GM19099 (cell line): ENCODE measurements at regions not wholly inside any gene's neighbourhood (a gene's known extent, or its start where the extent isn't known, plus 50 kb on each side); places are given as distances from the start of the nearest gene placed in this dataset.

ENCODE experiments used
- POLR2A ChIP-seq: IDR thresholded peaks from 3 replicates; pipeline ENCODE4 v1.6.1; 2011; ENCODE audit warnings: low read depth; ENCODE audit not compliant: insufficient read length; ENCODE audit errors: extremely low read depth

DNA sequence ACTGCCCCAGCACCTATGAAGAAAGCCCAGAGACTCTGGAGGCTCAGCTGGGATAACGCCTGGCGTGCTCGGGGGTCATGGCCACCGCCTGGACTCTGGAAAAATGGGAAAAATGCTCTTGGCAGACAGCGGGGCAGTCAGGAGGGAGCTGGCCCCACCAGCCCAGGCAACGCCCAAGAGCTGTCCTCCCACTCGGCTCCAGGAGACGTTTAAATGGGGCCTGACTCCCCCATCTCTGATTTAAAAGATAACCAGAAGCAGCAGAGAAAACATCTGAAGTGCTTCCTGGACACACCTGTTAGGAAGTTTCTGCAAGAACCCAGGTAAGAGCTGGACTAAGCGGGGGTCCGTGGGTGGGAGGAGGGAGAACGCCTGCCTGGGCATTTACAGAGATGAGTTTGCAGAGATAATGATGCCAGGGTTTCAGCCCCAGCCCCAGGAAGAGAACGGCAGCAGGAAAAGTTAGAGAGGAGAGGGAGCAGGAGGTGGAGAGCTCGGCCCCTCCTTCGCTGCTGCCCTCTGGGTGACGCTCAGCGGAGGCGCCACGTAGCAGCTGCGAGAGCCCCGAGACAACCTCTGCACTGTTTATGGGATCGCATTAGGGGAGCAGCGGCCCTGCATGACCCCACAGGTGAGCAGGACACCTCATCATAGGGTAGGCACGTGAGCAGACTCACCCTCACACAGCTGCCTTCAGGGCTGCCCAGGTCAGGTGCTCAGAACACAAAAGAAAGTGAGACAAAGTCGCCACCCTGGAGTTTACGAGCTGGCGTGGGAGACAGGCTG, 83.5 kb upstream of the INSIG1 start:
- no peak for TF ChIP-seq POLR2A

DNA sequence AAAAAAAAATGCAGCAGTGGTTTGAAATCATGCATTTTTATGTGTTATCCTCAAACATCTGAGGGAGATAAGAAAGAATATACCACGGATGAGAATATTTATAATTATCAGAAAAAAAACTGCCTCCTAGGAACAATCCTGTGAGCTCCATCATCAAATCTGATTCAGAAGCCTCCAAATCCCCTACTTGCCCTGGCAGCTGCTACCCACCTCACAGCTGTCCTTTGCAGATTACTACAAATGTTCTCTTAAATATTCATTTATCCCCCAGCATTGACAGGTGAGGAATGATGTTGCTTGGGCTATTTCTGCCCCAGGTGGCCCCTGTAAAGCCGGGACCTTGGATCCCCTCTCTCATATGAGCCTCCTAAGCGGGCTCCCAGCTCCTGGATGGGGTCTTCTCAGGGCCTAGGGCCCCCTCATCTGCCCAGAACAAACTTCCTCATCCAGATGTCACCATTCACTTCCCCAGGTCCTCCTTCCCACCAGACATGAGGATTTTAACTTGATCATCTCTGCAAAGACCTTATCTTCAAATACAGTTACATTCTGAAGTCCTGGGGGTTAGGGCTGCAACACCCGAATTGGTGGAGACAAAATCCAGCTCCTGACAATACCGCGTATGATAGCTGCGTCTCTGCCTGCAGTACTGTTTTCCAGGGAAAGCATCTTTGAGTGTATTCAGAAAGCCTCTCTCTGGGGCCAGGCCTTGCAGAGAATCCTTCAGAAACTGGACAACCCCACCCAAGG, 81.9 kb upstream of the INSIG1 start:
- TF ChIP-seq POLR2A: no peak

- TF ChIP-seq POLR2A: no peak
Observed at GRCh38 chr7:155216475-155217272, 81.0 kb upstream of the INSIG1 start.

GRCh38 chr7:155217634-155218033, 80.0 kb upstream of the INSIG1 start:
- no peak for TF ChIP-seq POLR2A

DNA sequence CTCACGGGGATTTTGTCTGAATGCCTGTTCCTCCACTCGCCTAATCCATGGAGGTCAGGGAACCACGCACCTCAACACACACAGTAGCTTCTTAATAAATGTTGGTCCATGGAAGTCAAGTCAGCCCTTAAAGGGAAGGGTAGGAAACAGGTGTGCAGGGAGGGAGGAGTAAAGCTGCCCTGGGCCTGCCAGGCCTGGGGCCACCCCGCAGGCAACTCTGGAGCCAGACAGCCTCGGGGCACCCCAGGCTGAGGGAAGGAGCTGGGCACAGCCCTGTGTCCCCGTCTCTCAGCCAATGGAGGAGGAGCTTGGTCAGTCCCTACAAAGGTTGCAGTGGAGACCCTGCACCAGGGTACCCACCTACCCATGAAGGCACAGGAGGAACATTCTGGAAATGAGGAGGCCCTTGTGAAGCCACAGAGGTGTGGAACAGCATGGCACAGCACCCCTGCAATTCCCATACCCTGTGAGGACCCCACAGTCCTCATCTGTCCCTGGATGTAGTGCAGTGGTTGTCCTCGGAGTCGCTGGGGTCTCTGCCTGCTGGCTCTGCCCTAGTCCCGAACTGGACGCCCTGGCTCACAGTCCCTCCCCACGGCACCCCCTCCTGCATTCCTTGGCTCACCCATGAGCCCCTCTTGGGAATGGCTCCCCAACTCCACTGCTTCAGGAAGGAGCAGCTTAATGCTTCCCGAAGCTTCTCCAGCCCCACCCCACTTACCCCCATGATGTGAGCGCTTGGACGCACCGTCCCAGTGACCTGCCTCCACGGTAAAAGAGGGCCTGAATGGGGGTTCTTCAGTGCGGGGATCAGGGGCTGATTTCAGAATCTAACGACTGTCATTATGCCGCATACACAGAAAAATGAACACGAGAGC, 79.2 kb upstream of the INSIG1 start:
- no peak for TF ChIP-seq POLR2A

DNA sequence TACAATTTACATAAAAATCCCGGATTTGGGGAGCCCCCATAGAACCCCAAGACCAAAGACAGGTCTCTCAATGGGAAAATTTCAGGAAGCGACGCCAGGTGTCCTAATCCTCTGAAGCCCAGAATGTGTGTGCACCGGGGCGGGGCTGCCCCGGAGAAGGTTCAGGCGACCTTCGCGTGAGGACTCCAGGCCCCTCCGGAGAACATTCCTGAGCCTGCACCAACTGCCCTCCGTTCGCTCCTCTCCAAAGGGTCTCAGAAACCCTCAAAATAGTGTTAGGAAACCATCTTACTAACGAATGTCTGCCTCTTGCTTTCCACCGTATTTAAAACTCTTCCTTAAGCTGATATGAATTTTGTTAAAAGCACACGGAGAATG, 78.5 kb upstream of the INSIG1 start:
- no peak for TF ChIP-seq POLR2A

- TF ChIP-seq POLR2A: no peak
Observed at GRCh38 chr7:155219947-155220769, 77.5 kb upstream of the INSIG1 start.

DNA sequence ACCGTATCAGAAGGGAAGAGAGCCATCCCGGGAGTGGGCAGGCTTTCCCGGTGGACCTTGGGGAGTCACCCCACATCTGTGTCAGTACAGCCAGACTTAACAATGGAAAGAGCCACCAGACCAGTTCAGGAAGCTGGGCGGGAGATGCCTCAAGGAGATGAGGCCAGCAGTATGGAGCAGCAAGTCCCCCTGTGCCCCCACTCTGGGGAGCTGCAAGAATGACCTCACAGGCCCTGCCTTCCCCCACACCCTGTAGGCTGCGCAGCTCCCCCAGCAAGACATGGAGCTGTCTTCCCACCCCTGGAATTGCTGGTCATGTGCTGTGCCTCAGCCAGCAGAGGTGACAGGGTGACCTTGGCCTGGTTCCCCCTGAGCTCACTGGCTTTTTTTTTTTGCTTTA, 76.8 kb upstream of the INSIG1 start:
- no peak for TF ChIP-seq POLR2A

GRCh38 chr7:155221547-155221946, 76.1 kb upstream of the INSIG1 start:
- no peak for TF ChIP-seq POLR2A

DNA sequence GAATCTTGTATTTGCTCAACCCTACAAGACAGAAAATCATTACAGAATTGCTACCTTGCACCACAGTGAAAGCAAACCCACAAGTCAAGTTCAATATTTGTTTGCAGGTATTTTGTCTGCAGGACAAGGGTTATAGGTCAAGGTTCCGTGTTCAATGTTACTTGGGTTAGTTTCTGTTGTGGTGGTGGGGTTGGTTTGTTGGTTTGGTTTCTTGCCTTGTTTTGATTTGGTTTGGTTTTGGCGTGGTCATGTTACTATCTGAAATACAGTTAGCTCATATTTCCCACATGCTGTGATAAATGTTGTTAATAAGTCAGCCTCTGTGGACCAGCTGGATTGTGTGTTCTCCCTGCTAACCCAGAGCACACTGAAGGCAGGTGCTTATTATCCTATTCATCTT, 75.6 kb upstream of the INSIG1 start:
- no peak for TF ChIP-seq POLR2A

DNA sequence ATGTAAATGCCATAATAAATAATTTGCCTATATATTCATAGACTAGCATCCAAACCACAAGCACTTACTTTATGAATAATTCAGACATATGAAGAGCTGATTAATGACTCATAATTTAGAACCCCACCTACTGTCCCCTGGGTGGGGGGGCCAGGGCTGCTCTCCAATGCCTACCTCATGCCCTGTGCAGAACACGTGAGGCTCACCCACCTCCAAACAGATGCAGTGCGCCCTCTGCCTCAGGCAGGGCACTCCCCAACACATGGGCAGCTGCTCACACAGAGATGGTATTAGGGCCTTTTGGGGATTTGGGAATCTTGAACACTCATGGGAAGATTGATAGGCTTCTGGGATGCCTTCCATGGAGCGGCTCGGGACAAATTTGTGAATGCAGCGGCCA, 75.1 kb upstream of the INSIG1 start:
- no peak for TF ChIP-seq POLR2A

GRCh38 chr7:155223021-155223420, 74.7 kb upstream of the INSIG1 start:
- no peak for TF ChIP-seq POLR2A

GRCh38 chr7:155223503-155223902, 74.2 kb upstream of the INSIG1 start:
- TF ChIP-seq POLR2A: no peak

- TF ChIP-seq POLR2A: no peak
Observed at GRCh38 chr7:155224116-155224811, 73.4 kb upstream of the INSIG1 start.

DNA sequence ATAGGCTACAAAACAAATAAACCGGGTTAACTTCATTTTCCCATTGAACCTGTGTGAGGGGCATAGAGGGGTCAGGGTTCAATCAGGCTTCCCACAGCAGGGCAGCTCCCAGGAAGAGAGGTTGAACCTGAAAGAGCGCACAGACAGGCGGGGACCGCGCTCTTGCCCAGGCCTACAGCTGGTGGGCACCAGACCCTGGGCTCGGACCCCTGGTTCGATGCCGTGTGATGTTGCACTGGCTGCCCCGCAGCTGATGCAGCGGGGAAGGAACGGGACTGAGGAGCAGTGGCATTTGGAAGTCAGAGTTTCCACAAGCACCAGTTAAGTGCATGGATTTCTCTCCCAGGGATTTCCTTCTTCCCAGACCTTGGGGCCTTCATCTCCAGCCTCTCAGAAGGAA, 72.6 kb upstream of the INSIG1 start:
- no peak for TF ChIP-seq POLR2A
